B cell (primary cell): ENCODE measurements at regions not wholly inside any gene's neighbourhood (a gene's known extent, or its start where the extent isn't known, plus 50 kb on each side); places are given as distances from the start of the nearest gene placed in this dataset.

Experiments used
- EZH2 ChIP-seq: IDR thresholded peaks from 2 replicates; pipeline ENCODE4 v1.6.1; 2012; ENCODE audit warnings: borderline replicate concordance, low read depth, mild to moderate bottlenecking, moderate library complexity, low read length; ENCODE audit not compliant: insufficient read depth, poor library complexity, severe bottlenecking
- TF ChIP-seq, protein P1 (sequence below): fragments of 200-600 bp; IDR thresholded peaks from one replicate; pipeline ENCODE4 v1.8.0; 2022; ENCODE audit warnings: antibody characterized with exemption, mild to moderate bottlenecking

DNA sequence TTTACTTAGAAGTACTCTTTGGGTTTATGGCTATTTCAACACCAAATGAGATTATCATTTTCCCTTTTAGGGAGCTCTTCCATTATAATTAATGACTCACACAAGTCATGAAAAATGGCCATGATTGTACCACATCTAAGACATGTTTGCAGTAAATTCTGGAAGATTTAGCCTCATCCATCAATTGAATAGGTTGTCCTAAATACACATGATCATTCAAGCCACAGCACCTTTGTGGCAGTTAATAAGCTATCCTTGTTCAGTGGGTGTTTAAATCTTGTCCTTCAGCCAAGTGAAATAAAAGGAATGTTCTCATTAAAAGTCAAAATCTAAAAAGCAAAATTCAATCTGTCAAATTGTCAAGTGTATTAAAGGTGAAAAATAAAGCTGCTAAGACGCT is 237.5 kb downstream of the ZPLD1 start:
- TF ChIP-seq, protein P1, sequence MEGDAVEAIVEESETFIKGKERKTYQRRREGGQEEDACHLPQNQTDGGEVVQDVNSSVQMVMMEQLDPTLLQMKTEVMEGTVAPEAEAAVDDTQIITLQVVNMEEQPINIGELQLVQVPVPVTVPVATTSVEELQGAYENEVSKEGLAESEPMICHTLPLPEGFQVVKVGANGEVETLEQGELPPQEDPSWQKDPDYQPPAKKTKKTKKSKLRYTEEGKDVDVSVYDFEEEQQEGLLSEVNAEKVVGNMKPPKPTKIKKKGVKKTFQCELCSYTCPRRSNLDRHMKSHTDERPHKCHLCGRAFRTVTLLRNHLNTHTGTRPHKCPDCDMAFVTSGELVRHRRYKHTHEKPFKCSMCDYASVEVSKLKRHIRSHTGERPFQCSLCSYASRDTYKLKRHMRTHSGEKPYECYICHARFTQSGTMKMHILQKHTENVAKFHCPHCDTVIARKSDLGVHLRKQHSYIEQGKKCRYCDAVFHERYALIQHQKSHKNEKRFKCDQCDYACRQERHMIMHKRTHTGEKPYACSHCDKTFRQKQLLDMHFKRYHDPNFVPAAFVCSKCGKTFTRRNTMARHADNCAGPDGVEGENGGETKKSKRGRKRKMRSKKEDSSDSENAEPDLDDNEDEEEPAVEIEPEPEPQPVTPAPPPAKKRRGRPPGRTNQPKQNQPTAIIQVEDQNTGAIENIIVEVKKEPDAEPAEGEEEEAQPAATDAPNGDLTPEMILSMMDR, result no peak
- no peak for TF ChIP-seq EZH2
